ENCODE measurements at regions not wholly inside any gene's neighbourhood (a gene's known extent, or its start where the extent isn't known, plus 50 kb on each side); places are given as distances from the start of the nearest gene placed in this dataset.
A peak's percentile ranks its signal among the peaks of the same experiment; 100 is the strongest.

- TF ChIP-seq CTCF (IDR thresholded peaks at IDR 0.05) = no peak
- TF ChIP-seq RNF2 (IDR thresholded peaks at IDR 0.05; ENCODE audit: borderline replicate concordance, low read depth) = no peak
- no peak for TF ChIP-seq RARB (CRISPR knock-in tag; IDR thresholded peaks at IDR 0.05)
- TF ChIP-seq EHMT2 (IDR thresholded peaks at IDR 0.05; ENCODE audit: low read depth) = no peak
- TF ChIP-seq ZNF302 (CRISPR knock-in tag; IDR thresholded peaks at IDR 0.05) = no peak
- no peak for TF ChIP-seq ELK1 (IDR thresholded peaks at IDR 0.05; ENCODE audit: low read depth, low read length)
- TF ChIP-seq HES2 (IDR thresholded peaks at IDR 0.05) = no peak
- TF ChIP-seq HMGXB4 (CRISPR knock-in tag; IDR thresholded peaks at IDR 0.05; ENCODE audit: borderline replicate concordance) = no peak
- DNase-seq (ENCODE audit: low read depth in 1 of 2, low spot score in 1 of 2) (no peak), ATAC-seq (no peak), FAIRE-seq (no peak)
- H3K4me2 ChIP-seq = no peak overlapping the region
- ChIA-PET POLR2A (no interaction called here), CTCF (no interaction called here)
- WGBS (ENCODE audit: missing lambda C conversion rate) = 85% methylated on average over 3 of the region's 3 CpGs
- no peak overlapping the region for H3K27ac ChIP-seq
- H3K4me1 ChIP-seq = peaks cover 11% of the 10 kb centered on the region
- H3K4me3 ChIP-seq = no peak overlapping the region
- H3K9me3 ChIP-seq = no peaks in the 10 kb centered on the region
Measured at GRCh38 chr7:84916161-84916560, 270.7 kb downstream of the SEMA3D start.

GRCh38 chr7:84914598-84914997, 272.3 kb downstream of the SEMA3D start:
- ChIA-PET POLR2A (no interaction called here), CTCF (interaction anchor here (0.6 kb wide), 1 partner anchor 68 kb away, joined by 4 read pairs; no protein-coding TSS in a partner anchor)
- FAIRE-seq = no peak
- Histone ChIP-seq H3K27ac (no peak overlapping the region), H3K4me2 (no peak overlapping the region), H3K4me1 (peaks cover 11% of the 10 kb centered on the region), H3K9me3 (no peaks in the 10 kb centered on the region), H3K4me3 (no peak overlapping the region)
- TF ChIP-seq ESRRA (IDR thresholded peaks at IDR 0.05; ENCODE audit: borderline replicate concordance, low read length) = no peak
- no peak for TF ChIP-seq HDAC2 (IDR thresholded peaks at IDR 0.05)
- TF ChIP-seq HES2 (IDR thresholded peaks at IDR 0.05) = no peak
- TF ChIP-seq RAD21 (conservative IDR thresholded peaks at IDR 0.05 in 1 of 2, IDR thresholded peaks at IDR 0.05 in 1 of 2) = peak in 1 of 2 experiments; percentile 29; a peak in 2 of 5 replicates
- TF ChIP-seq JUN (IDR thresholded peaks at IDR 0.05) = no peak
- TF ChIP-seq CTCF (IDR thresholded peaks at IDR 0.05) = peak; percentile 12; the same call in 1 of the 3 replicates
- no peak for TF ChIP-seq HOXA7 (CRISPR knock-in tag; IDR thresholded peaks at IDR 0.05)
- no peak for TF ChIP-seq HMGXB4 (CRISPR knock-in tag; IDR thresholded peaks at IDR 0.05; ENCODE audit: borderline replicate concordance)
- peak in 1 of 2 experiments; percentile 29 for DNase-seq (ENCODE audit: low read depth in 1 of 2, low spot score in 1 of 2)
- ATAC-seq = 0 out of 6 replicates have a peak, but pooled peaks of 1 of the 2 experiments have one; percentile 54
- 41% methylated on average over 1 of the region's 1 CpG for WGBS (ENCODE audit: missing lambda C conversion rate)
